T-helper 2 cell (primary cell): ENCODE measurements at regions not wholly inside any gene's neighbourhood (a gene's known extent, or its start where the extent isn't known, plus 50 kb on each side); places are given as distances from the start of the nearest gene placed in this dataset.

Source experiments
- DNase-seq, 5 experiments: peaks; one replicate each; pipeline versions ENCODE4 v3.0.0 to v3.0.0-alpha.2; 2012 to 2022

GRCh38 chr4:85407546-85407945, 67.4 kb upstream of the ARHGAP24 start:
- no peak for DNase-seq

DNA sequence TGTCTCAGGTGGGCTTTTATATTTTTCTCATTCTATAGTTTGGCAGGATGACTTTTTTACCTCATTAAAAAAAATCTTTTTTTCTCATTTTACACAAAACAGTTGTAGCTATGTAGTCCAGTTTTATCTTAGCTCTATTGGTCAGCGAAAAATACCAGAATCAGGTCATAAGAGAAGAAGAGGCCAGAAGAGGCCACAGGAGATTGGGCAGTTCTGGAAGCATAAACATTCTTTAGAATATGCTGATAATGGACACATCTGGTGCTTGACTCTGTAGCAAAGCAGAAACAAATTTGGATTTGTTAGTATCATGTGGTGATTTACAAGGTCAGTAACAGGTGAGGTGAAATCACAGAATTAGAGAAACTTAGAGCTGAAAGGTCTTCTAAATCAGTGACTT, 66.6 kb upstream of the ARHGAP24 start:
- DNase-seq = no peak

GRCh38 chr4:85409251-85409650, 65.7 kb upstream of the ARHGAP24 start:
- DNase-seq = no peak

- DNase-seq = no peak
Observed at GRCh38 chr4:85411386-85411785, 63.6 kb upstream of the ARHGAP24 start.

GRCh38 chr4:85414972-85415371, 60.0 kb upstream of the ARHGAP24 start:
- no peak for DNase-seq

- no peak for DNase-seq
Observed at GRCh38 chr4:85416094-85416493, 58.9 kb upstream of the ARHGAP24 start.

GRCh38 chr4:85419103-85419502, 55.8 kb upstream of the ARHGAP24 start:
- DNase-seq = no peak

DNA sequence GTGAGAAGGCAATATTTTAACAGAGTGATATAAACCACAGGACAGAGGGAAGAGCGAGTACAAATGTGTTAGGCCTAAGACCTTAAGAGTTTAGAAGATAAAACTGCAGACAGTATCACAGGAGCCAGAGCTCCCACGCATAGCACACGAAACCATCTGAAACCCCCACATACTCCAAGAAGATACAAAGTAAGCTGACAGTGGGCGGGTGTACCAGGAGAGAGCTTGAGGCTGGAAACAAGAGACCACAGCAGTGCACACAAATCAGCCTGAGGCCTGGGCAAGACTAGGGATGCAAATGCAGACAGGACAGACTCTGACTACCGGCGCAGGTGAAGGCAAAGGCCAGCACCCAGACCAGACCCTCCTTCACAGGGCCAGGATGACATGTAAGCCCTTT, 54.1 kb upstream of the ARHGAP24 start:
- DNase-seq = no peak

DNA sequence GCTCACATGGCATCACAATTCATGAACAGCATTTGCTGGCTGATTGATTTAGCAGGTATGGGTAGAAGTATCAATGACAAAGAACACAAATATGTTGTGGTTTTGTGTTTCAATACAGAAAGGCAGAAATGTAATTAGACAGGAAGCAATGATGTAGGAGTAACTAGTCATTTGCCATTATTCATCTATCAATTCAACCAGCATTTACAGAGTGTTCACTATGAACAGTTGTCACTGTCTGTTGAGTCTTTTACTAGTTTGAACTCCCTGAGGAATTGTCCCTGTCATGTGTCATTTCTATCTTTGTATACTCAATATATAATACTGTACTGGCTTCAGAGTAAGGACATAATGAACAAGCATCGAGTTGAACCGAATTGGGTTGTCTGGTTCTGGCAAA, 51.5 kb upstream of the ARHGAP24 start:
- DNase-seq = no peak
